AG08395 (cell line): ENCODE measurements at regions not wholly inside any gene's neighbourhood (a gene's known extent, or its start where the extent isn't known, plus 50 kb on each side); places are given as distances from the start of the nearest gene placed in this dataset.

Experiments used
- DNase-seq: peaks from one replicate; pipeline ENCODE4 v3.0.0; 2012; ENCODE audit warnings: mixed read lengths, low spot score

DNA sequence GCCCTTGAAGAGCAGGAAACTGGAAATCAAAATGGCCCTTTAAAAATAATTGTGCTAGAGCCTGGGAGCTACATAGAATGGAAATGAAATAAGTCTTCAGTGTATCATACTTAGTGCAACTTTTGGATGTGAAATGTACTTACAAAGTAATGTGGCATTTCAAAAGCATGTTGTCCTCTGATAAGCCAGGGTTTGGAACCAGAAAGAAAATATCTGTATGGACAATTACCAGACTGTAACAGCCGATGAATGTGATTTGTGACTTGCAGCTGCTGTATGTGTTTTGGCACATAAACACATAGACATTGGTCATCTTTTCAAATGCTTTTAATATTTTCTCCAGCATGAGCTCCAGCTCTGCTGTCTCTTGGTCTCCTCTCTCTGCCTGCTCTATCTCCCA lies 546.4 kb downstream of the OMA1 start:
- no peak for DNase-seq

DNA sequence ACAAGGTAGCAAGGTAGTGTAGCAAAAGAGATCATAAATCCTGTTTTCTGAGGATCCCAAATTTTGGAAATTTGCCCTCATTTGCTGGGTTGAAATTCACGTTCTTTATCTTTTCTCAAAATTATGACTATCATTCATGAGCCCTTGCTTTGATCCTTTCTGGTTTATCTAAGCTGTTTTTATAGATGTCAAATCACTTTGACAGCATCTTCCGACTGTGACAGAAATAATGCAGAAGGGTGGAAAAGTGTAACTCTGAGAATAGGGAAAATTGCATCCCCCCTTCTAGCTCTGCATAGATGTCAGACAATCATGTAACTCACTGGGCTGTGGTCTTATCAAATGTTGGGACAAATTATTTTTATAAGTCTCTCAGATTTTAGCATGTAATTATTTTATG lies 550.1 kb downstream of the OMA1 start:
- no peak for DNase-seq

DNA sequence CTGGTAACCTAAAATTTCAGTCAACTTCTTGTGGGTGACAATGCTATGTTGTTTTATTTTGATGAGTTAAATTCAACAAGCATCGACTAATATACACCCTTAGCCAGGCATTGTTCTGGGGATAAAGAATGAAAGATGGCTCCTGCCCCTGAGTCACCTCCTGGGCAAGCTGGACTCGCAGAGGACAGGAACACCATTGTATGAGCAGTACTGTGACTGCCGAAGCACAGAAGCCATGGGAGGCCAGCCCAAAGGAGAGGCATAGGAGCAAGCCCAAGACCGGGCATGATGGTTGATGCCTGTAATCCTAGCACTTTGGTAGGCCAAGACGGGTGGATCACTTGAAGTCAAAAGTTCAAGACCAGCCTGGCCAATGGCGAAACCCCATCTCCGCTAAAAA lies 555.2 kb downstream of the OMA1 start:
- DNase-seq, result no peak

DNA sequence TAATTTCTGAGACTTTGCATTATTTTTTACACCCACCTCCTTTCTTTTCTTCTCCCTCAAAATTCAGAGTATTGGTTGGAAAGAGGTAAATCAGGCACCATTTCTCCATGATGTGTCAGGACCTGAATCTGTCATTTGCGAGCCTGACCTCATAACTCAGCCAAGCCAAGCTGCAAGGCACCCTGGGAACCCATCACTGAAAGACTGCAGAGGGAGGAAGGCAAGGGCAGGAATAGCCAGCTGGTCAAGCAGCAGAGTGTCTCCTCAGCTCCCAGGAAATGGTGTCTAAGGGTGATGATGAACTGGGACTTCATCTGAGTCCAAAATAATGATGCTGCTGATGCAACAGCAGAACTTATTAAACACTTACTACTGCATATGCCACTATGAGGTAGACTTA lies 556.6 kb downstream of the OMA1 start:
- no peak for DNase-seq

DNA sequence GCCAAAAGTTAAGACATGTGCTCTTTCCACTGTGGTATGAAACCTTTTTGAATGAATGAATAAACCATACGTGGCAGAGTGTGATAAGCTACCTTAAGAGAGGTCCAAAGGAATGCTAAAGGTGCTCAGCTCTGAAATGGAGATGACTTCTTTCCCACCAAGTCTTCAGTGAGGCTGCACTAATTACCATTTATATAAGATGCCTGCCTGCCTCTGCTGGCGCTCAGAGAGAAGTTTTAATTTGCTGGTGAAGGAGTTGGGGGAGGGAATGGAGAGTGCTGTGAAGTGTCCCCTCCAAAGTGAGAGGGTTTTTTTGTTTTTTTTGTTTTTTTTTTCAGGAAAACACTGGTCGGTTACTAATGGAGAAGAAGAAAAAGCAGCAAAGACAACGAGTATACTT lies 559.0 kb downstream of the OMA1 start:
- DNase-seq, result no peak

DNA sequence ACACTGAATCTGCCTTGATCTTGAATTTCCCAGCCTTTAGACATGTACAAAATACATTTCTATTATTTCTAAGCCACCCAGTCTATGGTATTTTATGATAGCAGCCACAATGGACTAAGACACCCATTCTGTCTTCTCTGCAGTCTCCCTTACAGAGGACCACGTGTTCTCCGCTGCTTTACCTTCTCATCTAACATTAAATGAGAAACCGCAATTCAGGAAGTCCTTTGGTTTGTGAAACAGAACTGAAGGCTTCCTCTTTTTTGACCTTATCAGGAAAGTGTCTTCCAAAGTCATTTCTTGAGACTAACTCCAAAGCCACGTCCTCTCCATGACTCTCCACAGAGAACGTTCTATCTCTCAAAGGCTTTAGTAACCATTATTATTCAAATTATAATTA lies 560.1 kb downstream of the OMA1 start:
- no peak for DNase-seq

DNA sequence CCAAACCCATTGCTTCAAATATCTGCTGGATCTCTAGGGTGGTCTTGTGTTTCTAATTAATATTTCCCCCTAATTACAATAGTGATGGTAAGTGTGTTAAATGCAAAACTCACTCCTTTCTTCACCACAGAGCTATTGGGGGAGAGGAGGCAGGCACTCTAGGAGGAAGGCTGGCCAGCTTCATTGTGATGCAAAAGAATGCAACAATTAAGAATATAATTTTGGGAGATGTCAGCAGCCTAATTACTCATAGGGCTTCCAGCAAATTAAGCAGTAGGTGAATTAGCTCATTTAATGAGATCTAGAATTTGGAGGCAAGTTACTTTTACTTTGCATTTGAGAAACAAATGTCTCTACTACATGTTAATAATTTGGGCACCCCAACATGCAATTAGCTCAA lies 560.4 kb upstream of the DAB1 start:
- DNase-seq, result no peak

DNA sequence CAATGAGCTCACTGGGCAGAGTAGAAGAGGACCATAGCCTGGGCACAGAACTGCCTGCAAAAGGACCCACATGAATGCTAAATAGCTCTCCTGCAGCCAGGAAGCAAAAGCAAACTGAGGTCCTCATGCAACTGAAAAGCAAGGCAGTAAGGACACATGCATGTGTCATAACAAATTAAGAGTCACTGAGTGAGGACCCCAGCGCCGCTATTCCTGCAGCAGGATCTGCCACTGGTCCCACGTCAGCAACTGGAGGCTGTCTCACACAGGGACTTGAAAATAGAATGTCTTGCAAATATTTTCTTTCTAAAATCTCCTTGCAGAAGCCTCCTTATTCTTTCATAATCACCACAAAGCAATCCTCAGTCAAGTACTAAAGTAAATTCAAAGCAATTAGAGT lies 559.6 kb upstream of the DAB1 start:
- no peak for DNase-seq

DNA sequence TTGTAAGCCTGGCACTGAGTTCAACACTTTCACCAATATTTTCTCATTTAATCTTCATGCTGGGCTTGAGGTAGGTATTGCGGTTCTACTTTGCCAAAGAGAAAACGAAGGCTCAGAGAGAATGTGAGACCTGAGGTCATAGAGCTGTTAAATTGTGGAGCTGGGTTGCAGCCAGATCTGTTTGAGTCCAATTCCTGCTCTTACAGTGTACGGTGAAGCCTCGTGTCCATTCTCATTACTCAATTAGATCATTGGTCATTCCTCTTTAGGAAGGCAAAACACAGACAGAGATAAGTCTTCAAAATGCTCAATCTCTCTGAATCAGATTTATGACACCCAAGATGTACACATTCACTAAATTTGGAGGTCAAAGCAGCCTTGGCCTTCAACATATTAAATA lies 559.0 kb upstream of the DAB1 start:
- no peak for DNase-seq

DNA sequence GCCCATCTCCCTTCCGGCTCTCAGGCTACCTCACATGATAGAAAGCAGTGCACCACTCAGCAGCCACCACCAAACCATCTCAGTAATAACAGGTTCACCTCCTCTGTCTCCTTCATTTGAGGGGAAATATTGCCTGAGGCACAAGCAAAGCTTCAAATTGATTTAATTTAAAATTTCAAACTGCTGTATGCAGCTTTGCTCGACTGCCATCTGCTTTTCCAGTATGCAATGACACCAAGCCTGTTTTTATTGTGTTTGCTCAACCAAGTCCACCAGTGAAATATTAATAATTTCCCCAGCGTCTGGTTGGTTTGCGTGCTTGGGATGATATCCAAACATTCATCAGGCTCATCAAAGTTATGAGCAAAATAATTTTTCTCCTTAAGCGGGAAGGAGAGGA lies 552.4 kb upstream of the DAB1 start:
- no peak for DNase-seq

DNA sequence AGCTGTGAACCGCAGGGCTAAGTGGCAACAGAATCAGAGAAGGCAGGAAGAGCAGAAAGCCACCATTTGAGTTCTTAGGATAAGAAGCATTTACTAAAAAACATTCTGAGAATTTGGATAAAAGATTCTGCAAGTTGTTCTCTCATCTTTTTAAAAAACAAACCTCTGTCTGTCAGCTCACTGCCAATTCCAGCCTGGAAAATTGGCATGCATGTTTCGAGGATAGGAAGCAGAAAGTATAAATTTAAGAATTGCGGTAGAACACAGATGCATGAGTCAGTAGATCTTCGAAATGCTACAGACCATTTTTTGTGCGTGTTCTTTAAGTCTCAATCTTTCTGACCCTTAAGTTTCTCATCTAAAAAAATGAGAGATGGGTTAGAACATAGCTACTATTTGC lies 544.5 kb upstream of the DAB1 start:
- no peak for DNase-seq

DNA sequence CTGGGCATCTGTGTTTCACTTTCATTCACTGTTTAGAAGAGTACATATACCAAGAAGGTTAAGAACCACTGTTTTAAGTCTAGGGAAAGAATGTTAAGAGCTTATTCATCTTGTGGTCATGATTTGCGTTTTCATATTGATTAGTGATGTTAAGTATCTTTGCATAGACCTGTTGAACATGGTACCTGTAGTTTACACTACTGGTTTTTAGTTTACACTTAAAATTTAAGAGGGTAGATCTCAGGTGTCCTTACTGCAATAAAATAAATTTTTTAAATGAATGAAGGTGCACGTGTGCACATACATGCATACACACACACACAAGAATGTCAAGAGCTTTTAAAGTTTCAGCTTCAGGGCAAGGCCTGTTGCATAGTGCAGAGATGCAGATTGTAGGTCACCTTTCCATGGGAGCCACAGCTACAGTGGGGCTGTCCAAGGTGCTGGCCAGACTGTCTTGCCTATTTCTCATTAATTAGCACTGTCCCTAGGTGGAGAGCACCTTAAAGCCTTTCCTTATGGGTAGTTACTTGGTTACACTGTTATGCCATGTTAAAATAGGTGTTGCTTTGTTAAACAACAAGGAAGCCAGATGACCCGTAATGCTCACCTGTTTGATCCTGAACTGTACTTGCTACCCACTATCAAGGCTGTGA lies 543.0 kb upstream of the DAB1 start:
- peak; percentile 7 for DNase-seq

DNA sequence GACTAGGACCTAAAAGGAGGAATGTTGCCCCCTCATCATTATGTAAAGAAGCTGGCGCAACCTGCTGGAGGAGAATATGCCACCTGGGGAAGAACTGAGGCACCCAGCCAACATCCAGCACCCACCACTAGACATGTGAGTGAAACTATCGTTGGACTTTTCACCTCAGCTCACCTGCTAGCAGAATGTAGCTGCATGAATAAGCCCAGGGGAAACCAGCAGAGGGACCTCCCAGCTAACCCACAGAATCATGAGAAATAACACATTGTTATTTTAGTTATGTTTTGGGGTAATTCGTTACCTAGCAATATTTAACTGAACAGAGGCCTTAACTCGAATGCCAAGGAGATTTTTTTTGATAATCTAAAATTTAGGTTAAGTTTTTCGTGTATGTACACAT lies 542.5 kb upstream of the DAB1 start:
- no peak for DNase-seq

DNA sequence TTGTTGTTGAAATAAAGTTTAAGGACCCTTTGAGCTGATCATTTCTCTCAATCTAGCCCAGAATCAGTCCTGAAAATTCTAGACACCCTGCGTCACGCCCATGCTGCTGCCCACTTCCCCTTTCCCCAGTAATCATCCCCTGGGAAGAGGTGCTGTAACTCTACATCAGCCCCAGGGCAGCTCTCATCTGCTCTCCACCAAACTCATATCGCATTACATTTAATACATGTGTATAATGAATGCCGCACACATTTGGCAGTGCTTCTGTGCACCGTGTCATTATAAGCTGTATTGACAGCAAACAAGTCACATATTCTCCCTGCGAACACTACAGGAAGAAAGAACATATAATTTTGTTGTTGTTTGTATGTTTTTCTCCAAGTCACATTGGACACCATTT lies 539.7 kb upstream of the DAB1 start:
- no peak for DNase-seq

DNA sequence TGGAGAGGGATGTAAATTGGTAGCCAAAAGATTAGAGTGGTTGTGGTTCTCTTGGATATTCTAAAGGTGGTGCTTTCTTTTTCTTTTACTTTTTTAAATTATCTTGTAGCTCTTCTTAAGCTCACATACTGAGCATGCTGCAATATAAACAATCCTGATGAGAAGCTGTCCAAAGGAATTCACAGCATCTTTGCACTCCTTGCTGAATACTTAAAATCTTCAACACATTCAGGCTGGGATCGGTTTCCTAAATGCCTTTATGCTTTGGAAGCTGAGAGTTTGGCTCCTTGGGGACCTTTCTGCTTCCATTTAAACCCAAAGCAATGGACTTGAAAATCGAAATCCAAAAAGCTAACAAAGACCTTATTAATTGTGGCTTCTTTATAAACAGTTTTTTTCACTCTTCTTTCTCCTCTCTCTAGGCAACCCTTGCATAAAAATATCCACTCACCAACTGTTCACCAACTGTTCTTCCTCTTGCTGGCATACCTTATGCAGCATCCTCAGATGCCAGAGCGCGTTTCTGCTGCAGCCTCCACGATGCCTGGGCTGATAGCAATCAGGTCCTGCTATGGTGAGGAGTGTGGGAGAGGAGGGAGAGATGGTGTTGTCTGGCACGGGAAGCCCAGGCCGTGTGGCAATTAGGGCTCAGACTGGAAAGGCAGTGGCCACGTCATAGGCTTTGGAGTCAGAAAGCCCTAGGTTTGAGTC lies 535.8 kb upstream of the DAB1 start:
- DNase-seq, result no peak

DNA sequence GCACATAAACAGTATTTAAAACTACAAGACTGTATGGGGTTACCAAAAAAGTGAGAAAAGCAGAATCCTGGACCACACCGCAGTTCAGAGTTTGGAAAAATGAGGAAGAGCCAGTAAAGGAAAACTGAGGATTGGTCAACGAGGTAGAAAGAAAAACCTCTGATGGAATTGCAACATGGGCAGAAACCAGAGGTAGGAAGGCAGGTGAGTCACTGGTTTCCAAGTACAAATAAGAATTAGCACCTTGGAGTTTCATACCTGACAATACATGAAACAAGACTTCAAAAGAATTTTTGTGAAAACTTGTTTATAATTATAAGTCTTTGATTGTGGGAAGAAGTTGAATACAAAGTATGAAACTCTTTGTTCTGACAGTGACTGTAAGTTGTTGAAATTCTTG lies 533.7 kb upstream of the DAB1 start:
- DNase-seq, result no peak

DNA sequence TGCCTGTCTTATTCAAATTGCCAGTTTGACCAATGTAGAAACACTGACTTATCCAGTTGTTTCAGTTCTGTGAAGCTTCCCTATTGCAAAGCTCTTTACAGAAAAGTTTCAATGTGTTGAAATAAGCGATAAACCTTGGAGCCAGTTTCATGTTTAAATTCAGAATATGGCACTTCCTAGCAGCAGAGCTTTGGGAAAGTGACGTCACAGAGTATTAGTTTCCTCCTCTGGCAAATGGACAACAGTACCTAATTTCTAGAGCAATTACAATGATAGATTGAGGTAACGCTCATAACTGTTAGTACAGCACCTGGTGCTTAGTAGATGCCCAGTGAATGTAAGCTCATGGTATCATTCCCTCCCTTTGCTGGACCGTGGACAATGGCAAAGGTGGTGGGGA lies 527.5 kb upstream of the DAB1 start:
- DNase-seq, result no peak

DNA sequence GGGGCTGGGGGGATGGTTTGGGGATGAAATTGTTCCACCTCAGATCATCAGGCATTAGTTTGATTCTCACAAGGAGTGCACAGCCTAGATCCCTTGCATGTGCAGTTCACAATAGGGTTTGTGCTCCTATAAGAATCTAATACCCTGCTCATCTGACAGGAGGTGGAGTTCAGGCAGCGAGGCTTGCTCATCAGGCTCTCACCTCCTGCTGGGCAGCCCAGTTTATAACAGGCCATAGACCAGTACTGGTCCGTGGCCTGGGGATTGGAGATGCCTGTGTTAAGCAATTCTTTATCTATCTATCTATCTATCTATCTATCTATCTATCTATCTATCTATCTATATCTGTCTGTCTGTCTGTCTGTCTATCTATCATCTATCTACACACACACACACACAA lies 525.3 kb upstream of the DAB1 start:
- DNase-seq, result no peak

DNA sequence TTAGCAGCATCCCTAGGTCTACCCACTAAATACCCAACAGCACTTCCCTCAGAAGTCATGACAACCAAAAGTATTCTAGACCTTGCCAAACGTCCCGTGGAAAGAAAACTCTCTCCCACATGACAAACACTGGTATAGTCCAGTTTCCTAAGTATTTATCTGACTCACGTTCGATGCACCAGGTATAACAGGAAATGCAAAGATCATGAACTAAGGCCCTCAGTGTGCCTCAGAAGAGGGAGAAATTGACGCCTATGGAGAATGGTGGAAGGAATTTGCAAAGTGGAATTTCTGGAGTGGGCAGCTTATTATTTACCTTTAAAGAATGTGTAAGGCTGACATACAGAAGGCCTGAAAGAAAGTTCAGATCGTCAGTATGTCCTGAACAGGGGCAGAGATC lies 523.6 kb upstream of the DAB1 start:
- DNase-seq, result no peak

DNA sequence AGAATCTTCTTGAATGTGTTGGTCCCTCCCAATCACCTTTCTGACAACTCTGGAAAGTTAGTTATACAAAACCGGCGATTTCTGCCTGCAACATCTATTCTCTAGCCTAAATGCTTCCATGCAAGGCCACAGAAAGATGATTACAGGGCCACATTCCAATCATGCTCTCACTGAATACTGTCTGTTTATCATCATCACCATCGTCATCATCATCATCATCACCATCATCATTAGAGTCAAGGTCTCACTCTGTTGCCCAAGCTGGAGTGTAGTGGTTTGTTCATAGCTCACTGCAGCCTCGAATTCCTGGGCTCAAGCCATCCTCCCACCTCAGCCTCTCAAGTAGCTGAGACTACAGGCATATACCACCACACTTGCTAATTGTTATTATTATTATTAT lies 521.2 kb upstream of the DAB1 start:
- no peak for DNase-seq

DNA sequence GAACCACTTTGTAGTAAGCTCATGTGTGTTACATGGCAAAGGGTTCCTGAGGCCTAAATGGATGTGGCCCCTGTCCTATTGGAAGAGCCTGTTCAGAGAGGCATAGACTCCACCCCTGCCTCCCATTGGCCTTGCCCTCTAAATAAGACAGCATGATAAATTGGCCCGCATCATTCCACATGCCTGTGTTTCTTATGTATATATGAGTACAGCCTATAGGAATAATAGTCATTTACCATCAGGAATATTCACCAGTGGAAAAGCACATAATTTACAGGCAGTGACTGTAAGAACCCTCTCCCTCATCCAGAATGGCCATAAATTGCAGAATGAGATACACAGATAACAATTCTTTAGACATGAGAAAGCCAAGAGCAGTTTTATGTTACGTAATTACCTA lies 519.5 kb upstream of the DAB1 start:
- DNase-seq, result no peak

DNA sequence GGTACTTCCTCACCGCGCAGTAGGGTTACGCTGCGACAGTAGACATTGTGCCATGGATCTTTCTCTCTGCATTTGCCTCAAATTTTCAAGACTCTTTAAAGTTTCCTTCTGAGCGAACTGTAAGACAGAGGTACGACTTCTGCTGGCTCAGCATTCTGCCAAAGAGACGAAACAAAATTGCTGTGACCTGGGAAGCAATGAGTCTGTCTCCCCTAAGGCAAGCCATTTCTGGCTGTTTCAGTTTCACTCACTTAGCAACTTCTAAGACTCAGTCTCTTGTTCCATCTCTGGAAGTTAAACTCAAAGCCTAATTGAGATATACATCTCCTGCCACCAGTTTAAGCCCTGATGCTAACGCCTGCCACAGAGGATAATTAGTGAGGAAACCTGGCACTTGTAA lies 510.9 kb upstream of the DAB1 start:
- no peak for DNase-seq

DNA sequence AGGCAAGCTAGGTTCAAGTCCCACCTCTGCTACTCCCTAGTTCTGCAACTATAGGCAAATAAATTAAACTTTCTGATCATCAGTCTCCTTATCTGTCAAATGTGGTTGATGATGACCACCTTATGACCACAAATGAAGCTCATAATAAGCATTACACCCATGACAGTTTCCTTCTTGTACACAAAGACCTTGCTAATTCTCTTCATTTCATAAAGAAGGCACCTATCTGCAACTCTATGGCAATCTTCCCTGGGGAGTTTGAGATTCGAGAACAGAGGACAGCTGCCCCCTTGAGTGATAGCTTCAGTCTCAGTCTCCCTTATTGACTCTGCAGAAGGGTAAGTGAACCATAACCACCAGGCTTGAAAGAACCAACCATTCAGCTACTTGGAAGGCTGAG lies 503.1 kb upstream of the DAB1 start:
- no peak for DNase-seq

DNA sequence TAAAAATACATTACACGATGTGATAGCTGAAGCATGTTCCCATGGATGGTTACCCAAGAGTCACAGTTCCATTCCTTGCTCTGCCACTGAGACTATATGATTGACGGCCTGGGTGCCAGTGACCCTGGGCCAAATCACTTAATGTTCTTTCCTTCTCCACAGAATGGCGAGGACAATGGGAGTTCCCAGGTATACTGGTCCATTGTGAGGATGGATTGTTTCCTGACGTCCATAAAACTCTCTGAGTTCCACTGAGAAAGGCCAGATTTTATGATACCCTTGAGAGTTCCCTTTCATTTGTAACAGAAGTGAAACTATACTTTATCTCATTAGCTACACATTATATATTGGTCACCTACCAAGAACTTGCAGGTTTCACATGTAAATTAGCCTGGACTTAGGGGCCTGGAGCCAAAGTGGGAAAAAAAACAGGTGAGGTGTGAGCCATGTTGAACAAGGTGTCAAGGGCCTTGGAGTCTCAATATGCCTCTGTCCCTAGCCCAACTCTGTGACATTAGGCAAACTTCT lies 502.2 kb upstream of the DAB1 start:
- no peak for DNase-seq
